ENCODE measurements at regions not wholly inside any gene's neighbourhood (a gene's known extent, or its start where the extent isn't known, plus 50 kb on each side); places are given as distances from the start of the nearest gene placed in this dataset.
A peak's percentile ranks its signal among the peaks of the same experiment; 100 is the strongest.

GRCh38 chrX:39734174-39734776 is 363.5 kb downstream of the BCOR start:
- Histone ChIP-seq H3K9ac (ENCODE audit: low read depth in 1 of 3, low read length in 3 of 3) (no peak overlapping the region), H3K9me3 (ENCODE audit: control insufficient read depth in 3 of 3, low read length in 3 of 3) (no peaks in the 10 kb centered on the region), H3K36me3 (ENCODE audit: control insufficient read depth in 3 of 3, insufficient read depth in 3 of 3, low read length in 3 of 3) (no peaks in the 10 kb centered on the region), H3K27me3 (ENCODE audit: control insufficient read depth in 3 of 3, insufficient read depth in 3 of 3, low read length in 3 of 3) (peaks cover 0 to 3% (median 0%) of the 10 kb centered on the region in 3 donors), H3K4me1 (ENCODE audit: control insufficient read depth in 3 of 3, insufficient read depth in 3 of 3, low read length in 3 of 3) (peaks cover 10 to 19% (median 18%) of the 10 kb centered on the region in 3 donors), H3K4me3 (ENCODE audit: low read length in 3 of 3) (no peak overlapping the region), H3K27ac (ENCODE audit: low read depth, low read length) (no peak overlapping the region)

- H3K4me1 ChIP-seq (ENCODE audit: control insufficient read depth in 3 of 3, insufficient read depth in 3 of 3, low read length in 3 of 3) = peaks cover 4 to 13% (median 11%) of the 10 kb centered on the region in 3 donors
- H3K9ac ChIP-seq (ENCODE audit: low read depth in 1 of 3, low read length in 3 of 3) = peak overlapping the region in 1 of 3 donors; percentile 35
- H3K4me3 ChIP-seq (ENCODE audit: low read length in 3 of 3) = no peak overlapping the region
- no peaks in the 10 kb centered on the region for H3K9me3 ChIP-seq (ENCODE audit: control insufficient read depth in 3 of 3, low read length in 3 of 3)
- H3K36me3 ChIP-seq (ENCODE audit: control insufficient read depth in 3 of 3, insufficient read depth in 3 of 3, low read length in 3 of 3) = no peaks in the 10 kb centered on the region
- H3K27me3 ChIP-seq (ENCODE audit: control insufficient read depth in 3 of 3, insufficient read depth in 3 of 3, low read length in 3 of 3) = peaks cover 0 to 3% (median 0%) of the 10 kb centered on the region in 3 donors
- H3K27ac ChIP-seq (ENCODE audit: low read depth, low read length) = peak overlapping the region; percentile 52
These were observed 361.2 kb downstream of the BCOR start for GRCh38 chrX:39736216-39737211.

DNA sequence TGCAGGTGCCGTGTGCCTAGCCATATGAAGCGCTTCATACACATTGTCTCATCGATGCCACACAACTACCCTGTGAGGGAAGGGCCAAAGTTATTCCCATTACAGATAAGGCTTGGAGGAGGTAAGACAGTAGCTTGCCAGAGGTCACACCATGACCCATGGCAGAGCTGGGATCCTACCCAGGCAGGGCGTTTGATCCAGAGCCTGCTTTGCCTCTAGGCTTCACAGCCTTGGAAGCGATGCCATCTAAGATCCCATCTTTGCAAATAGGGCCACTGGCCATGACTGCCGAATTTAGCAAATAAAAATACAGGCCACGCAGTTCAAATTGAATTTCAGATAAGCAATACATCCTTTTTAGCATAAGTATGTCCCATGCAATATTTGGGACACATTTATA is 358.2 kb downstream of the BCOR start:
- peaks cover 0 to 3% (median 0%) of the 10 kb centered on the region in 3 donors for H3K27me3 ChIP-seq (ENCODE audit: control insufficient read depth in 3 of 3, insufficient read depth in 3 of 3, low read length in 3 of 3)
- H3K9me3 ChIP-seq (ENCODE audit: control insufficient read depth in 3 of 3, low read length in 3 of 3) = no peaks in the 10 kb centered on the region
- no peak overlapping the region for H3K27ac ChIP-seq (ENCODE audit: low read depth, low read length)
- H3K4me1 ChIP-seq (ENCODE audit: control insufficient read depth in 3 of 3, insufficient read depth in 3 of 3, low read length in 3 of 3) = peaks cover 4 to 11% (median 11%) of the 10 kb centered on the region in 3 donors
- H3K4me3 ChIP-seq (ENCODE audit: low read length in 3 of 3) = no peak overlapping the region
- no peak overlapping the region for H3K9ac ChIP-seq (ENCODE audit: low read depth in 1 of 3, low read length in 3 of 3)
- H3K36me3 ChIP-seq (ENCODE audit: control insufficient read depth in 3 of 3, insufficient read depth in 3 of 3, low read length in 3 of 3) = no peaks in the 10 kb centered on the region

- H3K36me3 ChIP-seq (ENCODE audit: control insufficient read depth in 3 of 3, insufficient read depth in 3 of 3, low read length in 3 of 3) = no peaks in the 10 kb centered on the region
- peaks cover 4 to 11% (median 11%) of the 10 kb centered on the region in 3 donors for H3K4me1 ChIP-seq (ENCODE audit: control insufficient read depth in 3 of 3, insufficient read depth in 3 of 3, low read length in 3 of 3)
- peaks cover 0 to 3% (median 0%) of the 10 kb centered on the region in 3 donors for H3K27me3 ChIP-seq (ENCODE audit: control insufficient read depth in 3 of 3, insufficient read depth in 3 of 3, low read length in 3 of 3)
- H3K9me3 ChIP-seq (ENCODE audit: control insufficient read depth in 3 of 3, low read length in 3 of 3) = no peaks in the 10 kb centered on the region
- no peak overlapping the region for H3K9ac ChIP-seq (ENCODE audit: low read depth in 1 of 3, low read length in 3 of 3)
- H3K27ac ChIP-seq (ENCODE audit: low read depth, low read length) = no peak overlapping the region
- no peak overlapping the region for H3K4me3 ChIP-seq (ENCODE audit: low read length in 3 of 3)
These were observed 357.7 kb downstream of the BCOR start for GRCh38 chrX:39740078-39740477.

DNA sequence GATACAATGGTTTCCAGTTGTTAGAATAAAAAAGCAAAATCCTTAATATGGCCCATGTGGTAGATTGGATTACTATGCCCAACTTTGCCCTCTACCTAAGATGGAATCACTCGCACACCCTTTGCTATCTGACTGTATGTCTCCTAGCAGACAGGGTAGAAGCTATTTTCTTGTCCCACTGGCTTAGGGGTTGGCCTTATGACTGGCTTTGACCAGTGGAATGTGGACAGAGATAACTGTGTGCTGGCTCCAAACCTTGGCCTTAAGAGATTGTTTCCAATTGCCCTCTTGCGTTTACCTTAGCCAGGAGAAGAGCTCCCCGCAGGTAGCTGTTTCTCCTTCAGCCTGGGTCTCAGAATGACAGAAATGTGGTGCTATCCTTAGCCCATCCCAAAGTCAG is 355.9 kb downstream of the BCOR start:
- Histone ChIP-seq H3K36me3 (ENCODE audit: control insufficient read depth in 3 of 3, insufficient read depth in 3 of 3, low read length in 3 of 3) (no peaks in the 10 kb centered on the region), H3K27ac (ENCODE audit: low read depth, low read length) (no peak overlapping the region), H3K4me1 (ENCODE audit: control insufficient read depth in 3 of 3, insufficient read depth in 3 of 3, low read length in 3 of 3) (no peaks in the 10 kb centered on the region), H3K9me3 (ENCODE audit: control insufficient read depth in 3 of 3, low read length in 3 of 3) (no peaks in the 10 kb centered on the region), H3K27me3 (ENCODE audit: control insufficient read depth in 3 of 3, insufficient read depth in 3 of 3, low read length in 3 of 3) (peaks cover 0 to 3% (median 0%) of the 10 kb centered on the region in 3 donors), H3K4me3 (ENCODE audit: low read length in 3 of 3) (no peak overlapping the region), H3K9ac (ENCODE audit: low read depth in 1 of 3, low read length in 3 of 3) (no peak overlapping the region)

DNA sequence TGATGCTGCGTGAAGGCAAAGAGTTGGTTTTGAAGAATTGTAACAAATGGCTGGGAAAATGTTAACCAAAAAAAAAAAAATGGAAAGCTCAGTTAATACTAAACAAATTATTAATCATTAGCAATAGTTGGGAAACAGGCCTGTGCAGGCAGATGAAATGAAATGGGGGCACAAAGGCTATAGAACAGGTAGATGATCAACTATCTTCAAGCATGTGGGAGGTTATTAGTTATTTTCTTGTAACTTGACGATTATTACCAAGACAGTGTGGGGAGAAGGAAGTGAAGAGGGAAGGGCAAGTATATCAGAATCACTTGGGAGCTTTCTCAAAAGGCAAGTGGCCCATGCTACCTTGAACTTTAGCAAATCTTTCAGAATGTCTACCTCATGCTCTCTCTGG is 351.9 kb downstream of the BCOR start:
- Histone ChIP-seq H3K4me3 (ENCODE audit: low read length in 3 of 3) (no peak overlapping the region), H3K36me3 (ENCODE audit: control insufficient read depth in 3 of 3, insufficient read depth in 3 of 3, low read length in 3 of 3) (no peaks in the 10 kb centered on the region), H3K27me3 (ENCODE audit: control insufficient read depth in 3 of 3, insufficient read depth in 3 of 3, low read length in 3 of 3) (no peaks in the 10 kb centered on the region), H3K9me3 (ENCODE audit: control insufficient read depth in 3 of 3, low read length in 3 of 3) (no peaks in the 10 kb centered on the region), H3K27ac (ENCODE audit: low read depth, low read length) (no peak overlapping the region), H3K9ac (ENCODE audit: low read depth in 1 of 3, low read length in 3 of 3) (no peak overlapping the region), H3K4me1 (ENCODE audit: control insufficient read depth in 3 of 3, insufficient read depth in 3 of 3, low read length in 3 of 3) (peaks cover 0 to 8% (median 0%) of the 10 kb centered on the region in 3 donors)

GRCh38 chrX:39749135-39749534 is 348.6 kb downstream of the BCOR start:
- H3K9me3 ChIP-seq (ENCODE audit: control insufficient read depth in 3 of 3, low read length in 3 of 3) = no peaks in the 10 kb centered on the region
- H3K4me1 ChIP-seq (ENCODE audit: control insufficient read depth in 3 of 3, insufficient read depth in 3 of 3, low read length in 3 of 3) = peaks cover 0 to 8% (median 5%) of the 10 kb centered on the region in 3 donors
- H3K4me3 ChIP-seq (ENCODE audit: low read length in 3 of 3) = no peak overlapping the region
- H3K27ac ChIP-seq (ENCODE audit: low read depth, low read length) = no peak overlapping the region
- no peaks in the 10 kb centered on the region for H3K27me3 ChIP-seq (ENCODE audit: control insufficient read depth in 3 of 3, insufficient read depth in 3 of 3, low read length in 3 of 3)
- no peak overlapping the region for H3K9ac ChIP-seq (ENCODE audit: low read depth in 1 of 3, low read length in 3 of 3)
- H3K36me3 ChIP-seq (ENCODE audit: control insufficient read depth in 3 of 3, insufficient read depth in 3 of 3, low read length in 3 of 3) = no peaks in the 10 kb centered on the region

DNA sequence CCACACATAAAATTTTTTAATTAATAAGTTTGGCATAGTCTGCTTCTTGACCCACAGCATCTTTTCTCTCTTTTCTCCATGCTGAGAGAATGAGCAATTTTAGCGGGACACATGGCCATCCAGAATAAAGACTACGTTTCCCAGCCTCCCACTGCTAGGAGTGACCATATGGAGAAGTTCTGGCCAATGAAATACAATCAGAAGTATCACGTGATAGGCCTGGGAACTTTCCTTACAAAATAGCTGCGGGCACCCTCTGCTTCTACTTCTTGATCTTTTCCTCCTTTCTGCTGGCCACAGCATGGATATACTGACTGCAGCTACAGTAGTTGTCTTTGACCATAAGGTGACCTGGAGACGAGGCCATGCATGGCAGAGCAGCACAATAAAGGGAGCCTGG is 348.0 kb downstream of the BCOR start:
- no peak overlapping the region for H3K27ac ChIP-seq (ENCODE audit: low read depth, low read length)
- no peak overlapping the region for H3K4me3 ChIP-seq (ENCODE audit: low read length in 3 of 3)
- no peaks in the 10 kb centered on the region for H3K9me3 ChIP-seq (ENCODE audit: control insufficient read depth in 3 of 3, low read length in 3 of 3)
- H3K36me3 ChIP-seq (ENCODE audit: control insufficient read depth in 3 of 3, insufficient read depth in 3 of 3, low read length in 3 of 3) = no peaks in the 10 kb centered on the region
- H3K4me1 ChIP-seq (ENCODE audit: control insufficient read depth in 3 of 3, insufficient read depth in 3 of 3, low read length in 3 of 3) = peaks cover 0 to 8% (median 5%) of the 10 kb centered on the region in 3 donors
- H3K27me3 ChIP-seq (ENCODE audit: control insufficient read depth in 3 of 3, insufficient read depth in 3 of 3, low read length in 3 of 3) = no peaks in the 10 kb centered on the region
- no peak overlapping the region for H3K9ac ChIP-seq (ENCODE audit: low read depth in 1 of 3, low read length in 3 of 3)

DNA sequence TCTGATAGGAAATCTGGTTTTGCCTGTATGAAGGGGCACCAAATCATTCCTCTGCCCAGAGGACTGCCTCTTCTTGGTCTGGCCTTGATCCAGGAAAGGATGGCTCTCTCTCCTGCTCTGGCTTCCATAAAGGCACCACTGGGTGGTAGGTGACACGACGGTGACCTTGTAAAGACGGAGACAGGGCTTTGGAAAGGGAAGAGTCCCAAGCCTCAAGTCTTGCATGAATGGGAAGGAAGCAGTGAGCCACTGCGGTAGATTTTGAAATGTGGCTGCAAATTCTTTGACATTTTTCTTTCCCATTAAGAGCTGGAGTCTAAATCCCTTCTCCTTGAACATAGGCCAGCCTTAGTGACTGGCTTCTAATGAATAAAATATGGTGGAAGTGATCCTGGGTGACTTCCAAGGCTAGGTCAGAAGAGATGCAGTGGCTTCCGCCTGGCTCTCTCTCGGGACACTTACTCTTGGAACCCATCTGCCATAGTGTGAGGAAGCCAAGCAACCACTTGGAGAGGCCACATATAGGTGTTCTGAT is 347.4 kb downstream of the BCOR start:
- Histone ChIP-seq H3K9ac (ENCODE audit: low read depth in 1 of 3, low read length in 3 of 3) (no peak overlapping the region), H3K4me3 (ENCODE audit: low read length in 3 of 3) (no peak overlapping the region), H3K27ac (ENCODE audit: low read depth, low read length) (no peak overlapping the region), H3K36me3 (ENCODE audit: control insufficient read depth in 3 of 3, insufficient read depth in 3 of 3, low read length in 3 of 3) (no peaks in the 10 kb centered on the region), H3K4me1 (ENCODE audit: control insufficient read depth in 3 of 3, insufficient read depth in 3 of 3, low read length in 3 of 3) (peaks cover 0 to 11% (median 7%) of the 10 kb centered on the region in 3 donors), H3K27me3 (ENCODE audit: control insufficient read depth in 3 of 3, insufficient read depth in 3 of 3, low read length in 3 of 3) (no peaks in the 10 kb centered on the region), H3K9me3 (ENCODE audit: control insufficient read depth in 3 of 3, low read length in 3 of 3) (no peaks in the 10 kb centered on the region)

DNA sequence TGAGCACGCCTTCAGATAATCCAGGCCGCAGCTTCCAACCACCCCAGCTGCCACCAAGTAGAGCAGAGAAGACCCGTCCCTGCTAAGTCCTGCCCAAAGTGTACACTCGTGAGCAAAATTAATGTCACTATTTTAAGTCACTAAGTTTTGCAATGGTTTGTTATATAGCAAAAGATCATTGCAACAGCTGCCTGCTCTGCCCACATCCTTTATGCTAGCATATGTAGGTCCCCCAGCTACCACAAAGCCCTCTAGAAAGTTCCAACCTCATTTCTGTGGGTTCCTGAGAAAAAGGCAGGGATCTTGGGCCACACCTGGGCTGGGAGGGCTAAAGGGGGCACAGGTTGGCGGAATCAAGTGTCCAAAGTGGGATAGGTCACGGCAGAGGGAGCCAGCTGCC is 346.9 kb downstream of the BCOR start:
- no peak overlapping the region for H3K9ac ChIP-seq (ENCODE audit: low read depth in 1 of 3, low read length in 3 of 3)
- H3K27me3 ChIP-seq (ENCODE audit: control insufficient read depth in 3 of 3, insufficient read depth in 3 of 3, low read length in 3 of 3) = no peaks in the 10 kb centered on the region

More for the DNA sequence above, 346.9 kb downstream of the BCOR start:
- Histone ChIP-seq H3K36me3 (ENCODE audit: control insufficient read depth in 3 of 3, insufficient read depth in 3 of 3, low read length in 3 of 3) (no peaks in the 10 kb centered on the region), H3K4me1 (ENCODE audit: control insufficient read depth in 3 of 3, insufficient read depth in 3 of 3, low read length in 3 of 3) (peaks cover 1 to 14% (median 12%) of the 10 kb centered on the region in 3 donors), H3K4me3 (ENCODE audit: low read length in 3 of 3) (no peak overlapping the region), H3K27ac (ENCODE audit: low read depth, low read length) (no peak overlapping the region), H3K9me3 (ENCODE audit: control insufficient read depth in 3 of 3, low read length in 3 of 3) (no peaks in the 10 kb centered on the region)

Data from skeletal muscle tissue (tissue), 3 donors.